HG03565 (cell line): ENCODE measurements at regions not wholly inside any gene's neighbourhood (a gene's known extent, or its start where the extent isn't known, plus 50 kb on each side); places are given as distances from the start of the nearest gene placed in this dataset.
"Not testable (repeated sequence)": the region's sequence is repeated elsewhere in the genome, so short reads cannot be mapped to it uniquely, and the experiment has no call there.

Experiments
- ATAC-seq: cut with Tn5 transposase; IDR thresholded peaks from one replicate; pipeline ENCODE4 v1.9.1; 2021; ENCODE audit warnings: mild to moderate bottlenecking, moderate library complexity; ENCODE audit not compliant: unreplicated experiment

- no peak for ATAC-seq
Observed at GRCh38 chr18:47729356-47729755, 201.1 kb downstream of the SMAD2 start.

- ATAC-seq = no peak
Observed at GRCh38 chr18:47728921-47729320, 201.5 kb downstream of the SMAD2 start.

DNA sequence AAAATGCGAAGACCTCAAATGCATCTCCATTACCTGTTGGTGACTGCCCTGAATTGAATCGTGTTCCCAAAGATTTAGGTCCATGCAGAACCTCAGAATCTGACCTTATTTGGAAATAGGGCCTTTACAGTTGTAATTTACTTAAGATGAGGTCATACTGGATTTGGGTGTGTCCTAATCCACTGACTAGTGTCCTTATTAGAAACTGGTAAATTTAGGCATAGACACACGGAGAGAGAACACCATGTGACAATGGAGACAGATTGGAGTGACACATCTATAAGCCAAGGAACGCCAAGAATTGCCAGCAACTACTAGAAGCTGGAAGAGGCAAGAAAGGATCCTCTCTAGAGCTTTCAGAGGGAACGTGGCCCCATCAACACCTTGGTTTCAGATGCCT, 203.1 kb downstream of the SMAD2 start:
- ATAC-seq = no peak

DNA sequence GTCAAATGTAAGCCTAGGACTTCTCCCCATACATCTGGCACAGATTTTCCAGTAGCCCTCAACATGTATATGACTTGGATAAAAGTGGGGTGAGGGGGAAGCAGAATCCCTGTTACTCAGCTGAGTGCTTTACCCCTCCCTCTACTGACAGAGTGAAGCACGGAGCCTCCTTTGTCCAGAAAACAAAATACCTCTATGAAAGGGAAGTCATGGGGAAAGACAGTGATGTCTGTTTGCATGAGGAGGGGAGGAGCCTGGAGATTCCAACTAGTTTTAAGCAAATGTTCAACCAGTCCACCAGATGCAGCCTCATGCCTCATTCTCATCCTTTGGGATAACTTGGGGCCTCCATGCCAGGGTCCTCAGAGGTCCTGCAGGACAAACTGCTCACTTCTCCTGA, 203.9 kb downstream of the SMAD2 start:
- no peak for ATAC-seq

DNA sequence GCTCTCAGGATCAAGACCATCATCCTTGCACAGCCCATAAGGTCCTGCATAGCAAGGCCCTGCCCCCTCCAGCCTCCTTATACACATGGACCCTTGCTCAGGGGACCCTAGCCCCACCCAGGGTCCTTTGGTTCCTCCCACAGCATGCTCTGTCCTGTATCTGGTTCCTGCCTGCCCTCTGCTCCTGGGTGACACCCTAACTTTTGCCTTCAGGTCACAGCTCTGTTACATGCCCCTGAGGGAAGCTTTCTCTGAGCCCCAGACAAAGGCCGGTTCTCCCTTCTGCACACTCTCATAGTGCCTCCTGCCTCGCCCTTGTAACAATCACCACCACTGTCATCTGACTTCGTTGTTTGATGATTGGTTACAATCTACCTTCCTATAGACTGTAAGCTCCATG, 204.8 kb downstream of the SMAD2 start:
- ATAC-seq = no peak

DNA sequence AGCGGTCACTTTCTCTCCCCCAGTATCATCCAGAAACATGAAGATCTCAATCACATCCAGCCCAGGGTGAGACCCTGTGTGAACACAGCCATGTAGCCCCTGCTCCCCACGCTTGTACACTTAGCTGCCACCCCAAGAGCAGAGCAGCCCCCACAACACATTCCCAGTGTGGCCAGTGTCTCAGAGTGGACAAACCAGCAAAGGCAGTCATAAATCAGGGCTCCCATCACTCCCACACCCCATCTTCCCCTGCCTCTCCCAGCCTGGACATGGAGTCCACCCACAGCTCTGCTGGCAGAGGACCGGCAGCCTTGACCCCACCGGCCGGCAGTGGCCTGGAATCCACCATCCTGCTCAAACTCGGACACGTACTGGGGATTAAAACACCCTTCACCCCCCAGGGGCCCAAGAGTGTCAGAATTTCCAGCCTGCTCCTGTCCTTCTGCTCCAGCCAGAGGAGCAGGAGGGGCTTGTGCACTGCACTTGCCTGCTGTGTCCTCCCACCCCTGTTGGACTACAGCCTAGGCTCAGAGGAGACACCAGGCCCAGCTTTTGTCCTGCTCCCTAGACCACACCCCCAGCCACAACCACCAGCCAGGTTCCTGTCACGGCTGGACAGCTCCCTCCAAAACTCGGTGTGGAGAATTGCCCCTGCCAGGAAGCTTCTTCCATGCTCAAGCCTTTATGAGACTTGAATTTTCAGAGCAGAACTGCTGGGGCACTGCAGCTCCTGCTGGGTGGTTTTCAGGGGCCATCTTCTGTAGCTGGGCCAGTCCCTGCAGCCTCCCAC, 206.1 kb downstream of the SMAD2 start:
- ATAC-seq = no peak

DNA sequence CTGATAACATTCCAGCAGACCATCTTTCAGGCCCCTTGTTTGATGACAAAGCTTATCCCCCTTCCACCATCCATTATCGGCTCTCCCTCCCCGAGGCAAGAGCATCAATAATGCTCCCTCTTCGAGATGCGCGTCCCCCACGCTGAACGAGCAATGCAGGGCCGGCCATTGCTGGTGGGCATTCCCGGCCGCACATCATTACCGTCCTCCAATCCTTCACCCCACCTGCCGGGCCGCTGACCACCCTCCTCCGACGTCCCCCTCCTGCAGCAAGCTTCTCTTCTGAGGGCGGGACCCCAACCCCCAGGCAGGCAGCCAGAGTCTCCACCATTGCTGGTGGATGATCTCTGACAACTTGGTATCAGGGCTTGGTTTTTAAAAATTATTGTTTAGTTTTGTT, 208.6 kb downstream of the SMAD2 start:
- ATAC-seq = no peak

- ATAC-seq = no peak
Observed at GRCh38 chr18:47720741-47721140, 209.7 kb downstream of the SMAD2 start.

- no peak for ATAC-seq
Observed at GRCh38 chr18:47719096-47719780, 211.2 kb downstream of the SMAD2 start.

GRCh38 chr18:47718646-47719045, 211.8 kb downstream of the SMAD2 start:
- ATAC-seq = no peak

- ATAC-seq = no peak
Observed at GRCh38 chr18:47717257-47717656, 213.2 kb downstream of the SMAD2 start.

DNA sequence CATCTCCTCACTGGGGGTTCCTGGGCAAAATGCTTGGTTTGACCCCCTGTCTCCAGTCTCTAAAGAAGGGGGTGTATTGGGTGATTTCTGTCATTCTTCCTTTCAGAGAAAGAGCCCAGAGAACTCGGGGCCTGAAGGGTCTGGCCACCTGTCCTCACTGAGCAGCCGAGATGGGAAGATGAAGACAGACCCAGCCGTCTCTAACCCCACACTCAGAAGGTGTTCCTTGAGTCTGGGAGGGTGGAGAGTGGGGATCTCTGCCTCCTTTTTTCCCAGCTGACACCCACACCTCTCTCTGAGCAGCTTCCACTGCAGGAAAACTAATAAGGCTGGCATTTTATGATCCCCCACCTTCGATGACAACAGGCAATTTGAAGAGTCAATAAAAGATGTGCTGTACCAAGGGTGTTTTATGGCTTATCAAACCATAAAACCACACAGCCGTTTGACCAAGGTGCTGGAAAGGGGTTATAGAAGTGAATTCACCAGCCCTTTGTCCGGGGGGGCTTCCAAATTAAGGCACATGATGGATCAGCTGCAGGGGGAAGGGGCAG, 213.8 kb downstream of the SMAD2 start:
- no peak for ATAC-seq

DNA sequence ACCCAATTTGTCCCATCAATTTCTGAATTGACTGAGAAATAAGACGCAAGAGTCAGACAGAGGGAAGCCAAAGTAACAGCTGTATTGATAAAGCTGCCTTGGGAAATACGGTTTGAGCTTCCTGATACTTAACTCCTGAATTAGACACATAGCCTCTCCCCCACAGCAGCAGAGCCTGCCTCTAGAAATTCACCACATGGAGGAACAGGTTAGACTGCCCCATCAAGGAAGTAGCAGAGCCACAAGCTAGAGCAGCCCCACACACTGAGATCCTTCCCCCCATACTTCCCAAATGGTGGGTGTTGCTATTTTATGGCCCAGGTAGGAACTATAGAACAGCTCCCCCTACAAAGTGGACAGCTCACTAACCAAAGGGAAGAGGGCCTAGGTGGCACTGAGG, 220.0 kb downstream of the SMAD2 start:
- ATAC-seq = no peak

DNA sequence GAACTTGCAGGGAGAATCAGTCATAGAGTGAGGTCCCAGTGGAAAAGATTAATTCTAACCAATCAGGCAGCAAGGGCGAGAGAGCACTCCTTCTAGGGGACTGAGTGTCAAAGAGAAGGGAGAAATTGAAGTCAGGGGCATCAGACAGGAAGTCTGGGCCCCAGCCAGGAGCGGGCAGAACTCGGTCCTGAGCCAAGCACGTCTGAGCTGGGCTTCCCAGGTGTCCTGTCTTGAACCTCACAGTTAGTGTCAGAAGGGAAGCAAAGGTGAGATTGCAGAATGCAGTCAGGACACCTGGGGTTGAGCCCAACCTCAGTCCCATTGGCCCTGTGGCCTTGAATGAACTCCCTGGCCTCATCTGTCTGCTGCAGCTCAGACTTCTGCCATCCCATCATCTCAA, 220.9 kb downstream of the SMAD2 start:
- ATAC-seq = no peak

- ATAC-seq = no peak
Observed at GRCh38 chr18:47708206-47708605, 222.3 kb downstream of the SMAD2 start.

DNA sequence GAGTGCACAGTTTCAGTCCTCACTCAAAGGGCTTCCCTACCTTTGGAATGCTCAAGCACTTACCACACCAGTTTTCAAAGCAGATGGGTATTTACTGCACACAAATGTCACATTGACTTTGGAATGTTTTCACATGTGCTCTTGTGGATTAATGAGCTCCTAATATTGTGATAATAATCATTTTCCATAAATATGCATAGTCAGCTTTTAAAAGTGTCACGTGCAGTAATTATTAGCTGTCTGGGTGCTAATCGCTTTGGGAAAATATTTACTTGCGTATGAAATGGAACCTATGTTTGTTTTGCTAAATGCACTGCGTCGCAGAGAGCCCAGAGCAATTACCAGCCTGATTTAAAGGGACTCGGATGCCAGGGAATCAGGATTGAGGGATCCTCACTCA, 229.3 kb downstream of the SMAD2 start:
- ATAC-seq = no peak

- ATAC-seq = no peak
Observed at GRCh38 chr18:47696870-47697269, 233.6 kb downstream of the SMAD2 start.

DNA sequence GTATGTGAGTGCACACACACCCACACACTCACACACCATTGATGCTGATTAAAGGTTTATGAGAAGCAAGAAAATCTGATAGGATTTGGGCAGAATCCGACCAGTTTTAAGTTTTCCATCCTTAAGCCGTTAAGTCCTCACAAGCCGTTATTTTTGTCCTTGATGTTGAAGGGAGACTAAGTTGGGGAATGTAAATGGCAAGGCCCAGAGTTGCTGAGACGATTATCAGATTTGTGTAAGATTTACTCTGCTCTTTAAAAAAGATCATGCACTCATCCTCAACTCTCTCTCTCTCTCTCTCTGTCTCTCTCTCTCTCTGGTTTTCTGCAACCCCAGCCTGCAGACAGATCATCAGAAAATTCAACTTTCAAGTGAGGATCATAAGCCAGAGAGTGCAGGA, 238.8 kb downstream of the SMAD2 start:
- no peak for ATAC-seq

- not testable (repeated sequence) for ATAC-seq
Observed at GRCh38 chr18:47690778-47691177, 239.7 kb downstream of the SMAD2 start.

DNA sequence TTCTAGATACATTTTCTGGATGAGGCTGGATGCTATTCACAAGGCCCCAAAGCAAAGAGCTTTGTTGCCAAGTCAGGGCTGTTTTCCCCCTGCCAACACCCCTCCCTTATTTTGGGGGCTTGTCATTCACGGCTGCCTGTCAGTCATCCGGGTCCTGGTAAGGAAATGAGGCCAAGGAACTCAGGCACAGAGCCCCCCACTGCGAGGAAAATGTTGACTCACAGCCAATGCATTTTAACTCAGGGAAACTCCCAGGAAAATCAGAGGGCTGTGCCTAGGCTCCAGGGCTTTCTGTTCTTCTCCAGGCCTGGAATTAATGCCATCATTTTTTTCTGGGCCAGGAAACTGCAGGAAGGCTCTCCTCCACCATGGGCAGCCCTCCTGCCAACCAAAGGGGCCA, 241.1 kb downstream of the SMAD2 start:
- no peak for ATAC-seq

GRCh38 chr18:47686806-47687205, 243.7 kb downstream of the SMAD2 start:
- no peak for ATAC-seq

GRCh38 chr18:47683774-47684173, 246.7 kb downstream of the SMAD2 start:
- no peak for ATAC-seq
